Astrocyte of the cerebellum (primary cell): ENCODE measurements at regions not wholly inside any gene's neighbourhood (a gene's known extent, or its start where the extent isn't known, plus 50 kb on each side); places are given as distances from the start of the nearest gene placed in this dataset.
"Not testable (repeated sequence)": the region's sequence is repeated elsewhere in the genome, so short reads cannot be mapped to it uniquely, and the experiment has no call there.

Source experiments
- DNase-seq: peaks from one replicate; pipeline ENCODE4 v3.0.0-alpha.2; 2011; ENCODE audit warnings: low read depth
- H3K4me3 ChIP-seq: 2 replicates; pipeline ENCODE4 v1.5.1; 2011; ENCODE audit warnings: mild to moderate bottlenecking, low read depth, low read length, moderate library complexity
- CTCF ChIP-seq: IDR thresholded peaks from 2 replicates; pipeline ENCODE4 v1.5.1; 2012; ENCODE audit warnings: low read length, low read depth, moderate library complexity, mild to moderate bottlenecking; ENCODE audit errors: missing control alignments
- in situ Hi-C: cut with HindIII; loops from 2 replicates; pipeline ENCODE4 v1.10.0; 2017; ENCODE audit warnings: low sequenced_read_pairs

- TF ChIP-seq CTCF = no peak
- in situ Hi-C loops = no loop called here
- no peak overlapping the region for H3K4me3 ChIP-seq
- DNase-seq = no peak
These were observed 545.0 kb upstream of the GRM7 start for GRCh38 chr3:6315906-6316305.

- no peak overlapping the region for H3K4me3 ChIP-seq
- no peak for TF ChIP-seq CTCF
- DNase-seq = no peak
- in situ Hi-C loops = no loop called here
These were observed 538.9 kb upstream of the GRM7 start for GRCh38 chr3:6321999-6322398.

- in situ Hi-C loops = no loop called here
- DNase-seq = no peak
- no peak for TF ChIP-seq CTCF
- no peak overlapping the region for H3K4me3 ChIP-seq
These were observed 534.1 kb upstream of the GRM7 start for GRCh38 chr3:6326771-6327170.

GRCh38 chr3:6340980-6341325 is 520.0 kb upstream of the GRM7 start:
- H3K4me3 ChIP-seq, in situ Hi-C loops, DNase-seq: not testable (repeated sequence)

- TF ChIP-seq CTCF = no peak
- no peak for DNase-seq
- H3K4me3 ChIP-seq = no peak overlapping the region
- in situ Hi-C loops = loop anchor here (25.0 kb wide), 1 partner anchor 161 kb away; no protein-coding TSS in a partner anchor
These were observed 509.2 kb upstream of the GRM7 start for GRCh38 chr3:6351752-6352151.

GRCh38 chr3:6354653-6355052 is 506.3 kb upstream of the GRM7 start:
- TF ChIP-seq CTCF = no peak
- in situ Hi-C loops = loop anchor here (25.0 kb wide), 1 partner anchor 158 kb away; no protein-coding TSS in a partner anchor
- DNase-seq = no peak
- no peak overlapping the region for H3K4me3 ChIP-seq

- no peak for DNase-seq
- in situ Hi-C loops = loop anchor here (25.0 kb wide), 1 partner anchor 150 kb away; no protein-coding TSS in a partner anchor
- no peak overlapping the region for H3K4me3 ChIP-seq
- TF ChIP-seq CTCF = no peak
These were observed 498.5 kb upstream of the GRM7 start for GRCh38 chr3:6362406-6362805.
